Medulla oblongata (tissue), 1 donor: ENCODE measurements at regions not wholly inside any gene's neighbourhood (a gene's known extent, or its start where the extent isn't known, plus 50 kb on each side); places are given as distances from the start of the nearest gene placed in this dataset.
"Not testable (repeated sequence)": the region's sequence is repeated elsewhere in the genome, so short reads cannot be mapped to it uniquely, and the experiment has no call there.

ENCODE experiments used
- DNase-seq: peaks from one replicate; pipeline ENCODE4 v3.0.0-alpha.2; 2015; ENCODE audit errors: extremely low spot score

DNA sequence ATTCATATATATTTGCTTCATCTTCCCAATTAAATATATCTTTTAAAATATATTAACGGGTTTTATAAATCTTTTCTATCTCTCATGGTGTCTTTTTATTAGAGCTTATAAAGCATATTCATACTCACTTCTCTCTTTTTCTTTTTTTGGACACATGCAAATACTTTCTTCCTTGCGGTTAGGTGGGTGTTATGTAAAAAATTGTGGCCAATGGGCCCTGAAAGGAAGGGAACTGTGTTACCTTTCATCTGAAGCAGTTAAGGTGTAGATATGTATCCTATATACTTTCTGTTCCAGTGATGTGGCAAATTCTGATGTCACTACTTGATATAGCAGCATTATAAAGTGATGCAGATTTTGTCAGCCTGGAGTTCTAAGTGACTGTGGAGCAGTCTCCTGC is 714.5 kb downstream of the PLCL1 start:
- DNase-seq = no peak

DNA sequence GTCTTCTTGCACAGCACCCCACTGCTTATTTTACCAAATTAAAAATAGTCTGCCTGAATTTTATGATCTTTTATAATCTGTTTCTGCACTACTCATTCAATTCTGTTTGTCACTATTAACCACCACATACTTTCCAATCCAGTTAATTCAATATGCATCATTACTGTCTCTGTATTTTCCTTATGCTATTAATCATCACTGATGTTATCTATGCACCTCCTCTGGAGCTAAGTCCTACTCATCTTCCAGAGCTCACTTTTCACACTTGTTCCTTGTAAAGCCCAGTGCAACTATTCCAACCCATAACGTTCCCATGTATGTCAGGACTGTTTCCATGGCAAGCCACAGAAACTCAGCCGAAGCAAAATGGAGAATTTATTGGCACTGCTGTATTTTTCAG is 713.6 kb downstream of the PLCL1 start:
- DNase-seq = no peak

DNA sequence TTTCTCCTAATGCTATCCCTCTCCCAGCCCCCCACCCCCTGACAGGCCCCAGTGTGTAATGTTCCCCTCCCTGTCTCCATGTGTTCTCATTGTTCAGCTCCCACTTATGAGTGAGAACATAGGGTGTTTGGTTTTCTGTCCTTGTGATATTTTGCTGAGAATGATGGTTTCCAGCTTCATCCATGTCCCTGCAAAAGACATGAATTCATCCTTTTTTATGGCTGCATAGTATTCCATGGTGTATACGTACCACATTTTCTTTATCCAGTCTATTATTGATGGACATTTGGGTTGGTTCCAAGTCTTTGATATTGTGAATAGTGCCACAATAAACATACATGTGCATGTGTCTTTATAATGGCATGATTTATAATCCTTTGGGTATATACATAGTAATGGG is 704.2 kb downstream of the PLCL1 start:
- DNase-seq = not testable (repeated sequence)

DNA sequence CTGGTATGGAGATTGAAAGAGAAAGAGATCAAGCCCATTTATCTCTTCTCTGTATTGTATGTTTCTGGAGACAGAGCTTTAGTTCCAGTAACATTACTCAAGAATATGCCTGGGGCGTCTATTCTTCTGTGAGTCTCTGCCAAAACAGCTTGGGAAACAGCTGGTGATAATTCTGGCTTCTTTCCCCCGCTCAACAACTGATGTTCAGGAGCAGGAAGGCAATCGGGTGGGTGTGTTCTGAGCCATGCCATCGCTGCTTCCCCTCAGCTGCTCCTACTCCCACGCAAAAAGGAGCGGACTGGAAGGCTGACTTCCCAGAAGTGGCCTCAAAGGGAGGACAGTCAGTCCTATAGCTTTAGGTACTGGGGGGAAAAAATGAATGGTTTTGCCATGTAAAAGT is 695.1 kb downstream of the PLCL1 start:
- no peak for DNase-seq

DNA sequence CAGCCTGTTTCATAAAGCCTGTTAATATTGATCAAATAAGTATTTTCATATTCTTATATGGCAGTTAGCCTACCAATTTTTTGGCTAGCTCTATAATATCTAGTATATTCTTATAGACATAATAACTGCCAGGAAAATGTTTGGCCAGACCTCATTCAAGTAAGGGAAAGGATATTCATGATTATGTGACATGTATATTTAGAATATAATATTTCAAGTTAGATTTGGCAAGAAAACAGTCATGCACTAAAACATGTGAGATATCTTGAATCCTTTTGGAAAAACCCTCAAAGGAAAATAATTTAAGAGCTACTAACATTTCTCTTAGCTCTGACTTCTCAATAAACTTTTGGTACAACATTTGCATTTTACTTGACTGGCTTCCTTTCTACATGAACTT is 694.1 kb downstream of the PLCL1 start:
- no peak for DNase-seq

DNA sequence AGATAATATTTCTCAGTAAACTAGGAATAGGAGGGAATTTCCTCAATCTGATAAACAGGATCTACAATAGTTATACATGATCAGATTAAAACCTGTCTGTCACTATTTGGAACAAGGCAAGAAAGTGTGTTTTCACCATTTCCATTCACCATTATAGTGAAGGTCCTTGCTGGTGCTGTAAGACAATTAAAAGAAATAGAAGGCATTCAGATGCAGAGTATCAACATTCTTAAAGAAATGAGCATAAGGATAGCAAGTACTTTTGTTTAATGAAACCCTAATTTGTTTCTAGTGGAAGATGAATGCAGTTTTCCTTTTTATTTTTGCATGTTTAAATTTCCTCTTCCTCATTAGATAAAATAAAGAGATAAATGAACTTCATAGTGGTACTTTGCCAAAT is 693.7 kb downstream of the PLCL1 start:
- no peak for DNase-seq

DNA sequence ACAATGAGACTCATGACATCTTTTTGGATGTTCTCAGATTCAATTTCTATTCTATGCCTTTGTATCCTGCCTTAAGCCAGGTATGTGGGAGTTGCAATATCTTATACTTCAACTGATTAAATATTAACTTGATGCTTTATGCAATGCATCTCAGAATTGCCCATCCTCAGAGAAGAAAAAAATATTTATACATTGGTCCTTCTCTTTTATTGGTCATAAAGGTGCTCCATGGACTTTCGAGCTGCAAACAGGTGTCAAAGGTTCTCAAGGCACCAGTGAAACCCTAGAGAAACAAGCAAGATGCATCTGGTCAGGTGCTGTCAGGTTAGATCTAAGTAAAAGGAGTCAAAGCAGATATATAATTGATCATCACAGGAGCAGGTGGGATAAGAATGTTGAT is 690.5 kb downstream of the PLCL1 start:
- DNase-seq = no peak

DNA sequence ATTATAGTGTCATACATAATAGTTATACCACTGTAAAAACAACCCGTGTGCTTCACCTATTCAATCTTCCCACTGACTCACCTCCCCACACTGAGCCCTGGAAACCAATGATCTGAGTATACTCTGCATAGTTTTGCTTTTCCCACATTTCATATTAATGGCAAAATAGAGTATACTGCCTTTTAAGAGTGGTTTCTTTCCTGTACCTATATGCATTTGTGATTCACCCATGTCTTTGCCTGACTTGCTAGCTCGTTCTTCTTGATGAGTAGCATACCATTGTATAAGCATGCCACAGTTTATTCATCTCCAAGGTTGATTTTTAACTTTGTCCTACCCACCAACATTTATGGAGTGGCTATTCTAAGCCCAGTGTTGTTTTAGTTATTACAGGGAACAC is 686.4 kb downstream of the PLCL1 start:
- DNase-seq = no peak

DNA sequence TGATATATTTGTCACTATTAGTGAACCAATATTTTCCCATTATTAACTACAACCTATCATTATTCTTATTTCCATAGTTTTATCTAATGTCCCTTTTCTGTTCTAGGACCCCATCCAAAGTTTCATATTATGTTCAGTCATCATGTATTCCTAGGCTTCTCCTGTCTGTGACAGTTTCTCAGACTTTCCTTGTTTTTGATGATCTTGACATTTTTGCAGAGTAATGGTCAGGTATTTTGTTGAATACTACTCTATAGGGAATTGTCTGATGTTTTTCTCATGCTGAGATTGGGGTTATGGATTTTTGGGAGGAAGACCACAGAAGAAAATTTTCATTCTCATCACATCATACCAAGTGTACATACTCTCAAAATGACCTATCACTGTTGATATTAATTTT is 684.6 kb downstream of the PLCL1 start:
- DNase-seq = no peak

DNA sequence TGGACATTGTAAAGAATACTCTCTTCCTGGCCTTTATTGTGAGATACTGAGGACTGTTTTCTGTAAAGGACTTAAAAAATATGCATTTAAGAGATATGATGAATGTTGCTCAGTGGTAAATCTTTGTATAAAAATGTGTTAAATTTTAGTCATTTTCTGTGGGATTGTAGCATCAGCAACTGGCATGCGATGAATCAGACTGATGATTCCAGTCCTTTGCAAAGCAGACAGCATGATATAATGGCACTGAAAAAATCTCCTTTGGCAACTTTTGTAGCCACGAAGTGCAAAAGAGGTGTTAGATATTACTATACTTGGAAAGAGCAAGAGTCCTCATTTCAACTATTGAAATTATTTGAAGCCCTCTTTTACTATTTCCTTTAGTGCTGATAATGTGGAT is 678.7 kb downstream of the PLCL1 start:
- no peak for DNase-seq

DNA sequence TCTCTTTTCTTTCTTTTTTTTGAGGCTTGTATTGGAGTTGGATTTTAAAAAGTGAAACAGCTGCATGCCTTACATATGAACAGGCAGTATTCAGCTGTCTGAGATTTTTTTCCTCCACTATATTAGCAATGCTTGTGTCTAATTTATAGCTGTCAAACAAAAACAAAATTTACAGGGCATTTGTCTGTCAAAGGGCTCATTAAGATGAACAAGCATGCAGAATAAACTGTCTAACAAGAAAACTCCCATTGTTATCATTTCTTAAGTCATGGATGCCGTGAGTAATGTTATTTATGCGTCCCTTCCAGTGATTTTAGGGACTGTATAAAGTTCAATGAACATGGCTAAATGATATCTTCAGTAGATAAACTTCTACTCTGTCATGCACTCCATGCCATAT is 674.7 kb downstream of the PLCL1 start:
- no peak for DNase-seq

DNA sequence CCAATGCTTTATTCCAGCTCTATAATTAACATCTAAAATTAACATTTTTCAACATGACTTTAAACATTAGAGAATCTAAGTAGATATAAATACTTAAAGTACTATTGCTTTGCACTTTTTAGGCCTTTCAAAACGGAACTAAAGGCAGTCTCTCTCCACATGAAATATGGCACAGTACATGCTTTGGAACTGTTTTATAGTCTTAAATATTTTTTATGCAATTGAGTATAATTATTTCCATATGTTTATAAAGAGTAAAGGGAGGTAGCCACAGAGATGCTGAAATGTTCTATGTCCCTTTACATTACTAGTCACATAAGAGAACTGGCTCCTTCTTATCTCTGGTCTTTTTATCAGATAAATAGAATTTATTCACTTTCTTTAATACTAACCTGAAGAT is 674.0 kb downstream of the PLCL1 start:
- no peak for DNase-seq

DNA sequence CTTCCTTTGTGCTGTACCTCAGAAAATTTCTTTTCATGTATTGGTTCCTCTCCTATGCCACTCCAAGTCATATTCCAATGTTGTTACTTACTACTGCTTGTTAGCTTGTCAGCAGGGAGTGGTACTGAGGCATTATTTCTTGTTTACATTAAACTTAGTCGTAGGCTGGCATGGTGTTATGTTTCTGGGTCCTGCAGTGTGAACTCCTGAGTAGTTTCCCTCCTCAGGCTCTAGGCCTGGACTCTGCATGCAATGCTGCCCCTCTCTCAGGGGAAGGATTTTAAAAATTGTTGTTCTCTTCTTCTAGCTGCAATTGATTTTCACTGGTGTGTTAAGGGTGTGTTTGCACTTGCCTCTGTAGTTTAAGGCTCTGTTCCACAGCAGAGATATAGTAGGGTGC is 671.6 kb downstream of the PLCL1 start:
- no peak for DNase-seq

DNA sequence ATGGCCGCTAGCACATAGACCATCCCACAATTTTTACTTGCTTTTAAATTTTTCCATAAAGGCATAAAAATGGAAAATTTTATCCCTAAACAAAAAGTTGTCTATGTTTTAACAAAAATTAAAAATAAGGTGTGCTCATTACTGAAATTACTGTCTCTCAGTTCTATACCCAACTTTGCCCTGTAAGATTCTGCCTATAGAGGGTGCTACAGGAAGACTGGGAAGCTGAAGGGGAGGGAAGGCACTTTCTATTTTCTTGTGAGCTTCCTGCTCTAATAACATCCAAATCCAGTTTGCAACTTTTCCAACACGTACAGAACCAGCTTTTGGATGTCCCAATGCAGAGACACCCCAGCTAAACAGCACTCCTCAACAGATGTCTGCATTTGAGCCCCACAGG is 666.9 kb downstream of the PLCL1 start:
- DNase-seq = no peak

DNA sequence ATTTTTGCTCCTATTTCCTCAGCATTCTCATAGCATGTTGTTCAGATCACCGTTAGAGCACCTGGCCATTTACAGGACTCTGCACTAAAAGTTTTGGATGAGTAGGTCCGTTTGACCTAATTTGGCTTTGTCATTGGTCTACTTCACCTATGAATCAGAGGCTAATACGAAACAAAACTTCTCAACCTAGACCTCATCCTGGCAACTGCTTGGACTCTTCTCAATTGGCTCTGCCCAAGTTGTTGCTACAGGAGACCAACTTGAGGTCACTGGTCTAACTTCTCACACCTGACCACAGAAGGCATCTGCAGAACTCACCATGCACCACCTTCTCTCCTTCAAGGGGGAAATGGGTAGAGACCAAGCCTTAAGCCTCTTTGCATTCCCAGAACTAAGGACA is 663.7 kb downstream of the PLCL1 start:
- DNase-seq = no peak

DNA sequence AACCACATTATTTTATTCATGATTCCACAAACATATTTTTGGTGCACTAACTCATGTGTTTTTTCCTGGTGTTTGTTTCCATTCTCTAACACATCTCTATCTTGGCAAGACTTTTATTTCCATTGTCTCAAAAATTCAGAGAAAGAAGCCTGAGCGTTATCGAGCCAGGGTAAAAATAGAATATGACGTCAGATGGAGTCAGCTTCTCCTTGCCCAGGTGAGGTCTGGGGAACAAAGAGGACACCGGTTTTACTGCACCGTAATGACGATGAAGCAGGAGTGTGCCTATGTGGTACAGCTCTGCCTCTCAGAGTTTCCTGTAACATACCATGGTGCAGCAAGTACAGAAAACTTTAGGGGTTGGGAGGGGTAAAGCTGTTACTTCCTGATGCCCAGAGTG is 661.6 kb downstream of the PLCL1 start:
- DNase-seq = no peak

DNA sequence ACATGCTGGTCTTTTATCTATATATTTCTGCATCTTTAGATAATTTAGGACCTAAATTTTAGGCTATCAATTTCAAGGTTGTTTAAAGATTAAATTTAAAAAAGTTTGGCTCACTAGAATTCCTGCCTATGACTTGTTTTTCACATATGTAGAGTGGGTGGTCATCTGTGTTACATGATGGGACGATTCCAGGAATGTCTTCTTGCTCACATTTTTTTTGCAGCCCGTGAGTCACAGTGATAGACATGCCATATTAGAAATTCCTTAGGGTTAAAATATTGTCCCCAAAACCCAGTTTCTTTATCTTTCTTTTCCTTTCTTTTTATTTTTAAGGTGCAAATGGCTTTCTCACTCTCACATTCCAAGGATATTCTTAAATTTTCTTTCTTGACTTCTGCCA is 652.0 kb downstream of the PLCL1 start:
- no peak for DNase-seq

DNA sequence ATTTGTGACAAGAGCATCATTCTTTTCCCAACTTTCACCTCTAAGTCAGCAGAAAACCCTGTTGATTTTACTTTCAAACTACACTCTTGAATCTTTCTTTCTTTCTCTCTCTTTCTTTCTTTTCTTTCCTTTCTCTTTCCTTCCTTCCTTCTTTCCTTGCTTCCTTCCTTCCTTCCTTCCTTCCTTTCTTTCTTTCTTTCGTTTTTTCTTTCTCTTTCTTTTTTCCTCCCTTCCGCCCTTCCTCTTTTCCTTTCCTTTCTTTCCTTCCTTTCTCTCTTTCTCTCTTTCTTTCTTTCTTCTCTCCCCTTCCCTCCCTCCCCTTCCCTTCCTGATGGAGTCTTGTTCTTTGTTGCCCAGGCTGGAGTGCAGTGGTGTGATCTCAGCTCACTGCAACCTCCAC is 649.5 kb downstream of the PLCL1 start:
- DNase-seq = no peak

DNA sequence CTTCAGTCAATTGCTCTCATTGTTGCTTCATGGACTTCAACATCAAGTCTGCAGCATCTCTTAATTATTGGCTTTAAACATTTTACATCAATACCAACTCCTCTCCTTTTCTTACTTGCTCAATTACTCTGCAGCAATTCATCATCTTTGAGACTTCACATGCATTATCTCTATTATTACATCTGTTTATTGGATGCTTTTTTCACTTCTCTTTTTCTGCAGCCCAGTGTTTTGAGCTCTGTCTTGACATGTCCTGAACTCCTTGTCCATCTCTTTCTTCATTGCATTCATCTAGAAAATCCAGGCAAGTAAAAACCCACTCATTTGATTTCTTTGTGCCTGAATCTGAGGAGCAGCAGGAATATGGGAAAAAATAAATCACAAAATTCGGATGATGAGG is 647.9 kb downstream of the PLCL1 start:
- DNase-seq = no peak

DNA sequence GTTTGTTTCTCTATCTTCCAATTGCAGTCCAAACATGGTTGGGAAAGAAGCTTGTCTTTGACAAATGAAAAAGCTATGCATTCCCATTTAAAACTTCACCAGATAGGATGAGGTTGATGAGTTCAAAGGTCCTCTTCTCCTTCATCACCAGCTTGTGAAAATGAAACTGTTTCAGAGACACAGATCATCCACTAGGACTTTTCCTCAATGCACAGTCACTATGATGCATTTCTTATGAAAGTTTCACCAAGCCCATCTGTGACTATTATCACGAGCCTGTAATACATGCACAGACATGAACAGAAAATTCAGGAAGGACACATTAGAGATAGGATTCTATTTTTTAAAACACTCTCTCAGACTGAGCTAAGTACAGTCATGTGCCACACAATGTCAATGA is 644.4 kb downstream of the PLCL1 start:
- DNase-seq = no peak

DNA sequence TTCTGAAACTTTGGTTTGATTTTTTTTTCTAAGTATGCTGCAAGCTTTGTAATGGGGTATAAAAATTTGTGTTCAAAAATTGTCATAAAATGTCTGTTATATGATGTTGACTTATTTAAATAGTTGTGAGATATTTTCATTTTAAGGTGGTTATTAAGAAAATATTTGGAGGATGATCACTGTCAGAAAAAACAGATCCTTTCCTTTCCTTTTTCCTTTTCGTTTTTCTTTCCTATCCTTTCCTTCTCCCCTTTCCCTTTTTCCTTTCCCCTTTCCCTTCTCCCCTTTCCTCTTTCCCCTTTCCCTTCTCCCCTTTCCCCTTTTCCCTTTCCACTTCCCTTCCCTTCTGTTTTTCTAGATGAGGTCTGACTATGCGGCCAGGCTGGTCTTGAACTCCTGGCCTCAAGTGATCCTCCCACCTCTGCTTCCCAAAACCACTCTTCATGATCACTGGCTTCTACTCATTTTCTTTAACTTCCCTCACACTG is 640.5 kb downstream of the PLCL1 start:
- no peak for DNase-seq

DNA sequence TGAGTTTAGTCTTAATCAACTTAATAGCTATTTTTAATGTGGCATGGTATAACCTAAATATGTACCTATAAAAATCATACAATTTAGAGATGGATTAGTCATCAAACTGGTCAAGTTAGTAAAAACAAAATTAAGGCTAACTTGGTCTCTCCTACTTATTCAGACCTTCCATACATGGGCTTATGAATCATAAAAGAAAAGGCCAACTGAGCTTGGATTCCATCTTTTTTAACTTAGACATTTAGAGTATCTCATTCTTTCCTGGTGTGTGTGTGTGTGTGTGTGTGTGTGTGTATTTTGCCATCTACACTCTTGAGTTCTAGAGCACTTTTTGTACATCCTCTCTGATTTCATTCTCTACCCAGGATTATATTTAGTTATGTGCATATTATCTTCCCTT is 637.5 kb downstream of the PLCL1 start:
- DNase-seq = no peak

DNA sequence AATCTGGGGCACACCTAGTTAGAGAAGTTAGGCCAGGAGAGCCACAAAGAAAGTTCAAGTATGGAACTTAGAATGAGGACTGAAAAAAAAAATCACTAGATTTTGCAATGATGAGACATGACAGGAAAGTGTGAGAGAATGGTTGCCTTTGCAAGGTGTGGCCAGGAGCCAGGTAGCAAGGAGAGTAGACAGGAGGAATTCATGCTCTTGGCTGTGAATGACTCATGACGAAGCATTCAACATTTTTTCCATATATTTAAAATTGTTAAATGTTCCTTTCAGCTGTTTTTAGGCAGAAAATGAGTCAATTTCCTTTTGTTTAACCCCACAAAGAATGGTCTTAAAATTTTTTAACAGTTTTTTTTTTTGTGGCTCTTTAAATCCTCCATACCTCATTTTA is 636.9 kb downstream of the PLCL1 start:
- DNase-seq = no peak

DNA sequence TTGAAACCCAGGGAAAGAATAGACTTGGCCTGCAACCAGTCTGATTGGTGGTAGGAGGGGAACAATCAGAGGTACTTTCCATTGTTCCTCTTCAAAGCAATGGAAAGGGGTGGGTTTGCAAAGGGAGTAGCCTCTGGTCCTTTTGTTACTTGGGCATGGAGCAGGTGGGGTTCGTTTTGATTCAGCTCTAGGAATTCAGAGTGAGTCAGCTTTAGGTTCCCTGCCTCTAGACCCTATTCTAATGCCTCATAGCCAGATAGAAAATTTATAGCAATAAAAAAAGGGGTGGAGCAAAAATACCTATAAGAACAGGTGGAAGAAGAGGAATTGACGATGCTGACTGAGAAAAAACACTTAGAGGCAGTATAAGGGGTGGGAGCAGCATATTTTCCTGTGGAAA is 636.4 kb downstream of the PLCL1 start:
- no peak for DNase-seq

DNA sequence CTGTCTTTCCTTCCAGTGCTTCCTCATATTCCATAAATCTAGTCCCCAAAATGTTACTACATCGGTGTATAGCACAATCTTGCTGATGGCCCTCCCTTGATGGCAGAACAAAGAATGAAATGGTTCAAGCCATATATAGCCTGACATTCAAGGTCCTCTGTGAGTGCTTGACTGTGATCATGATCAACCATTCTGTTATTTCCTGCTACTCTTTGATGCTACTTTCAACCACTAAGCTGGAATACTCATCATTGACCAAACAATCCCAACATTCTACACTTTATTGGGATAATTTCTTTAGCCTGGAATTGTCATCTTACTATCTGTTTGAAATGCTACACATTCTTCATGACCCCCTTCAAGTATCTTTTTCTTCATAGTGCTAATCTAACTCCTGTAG is 633.9 kb downstream of the PLCL1 start:
- DNase-seq = no peak
